HPDE6-E6E7 (cell line): ENCODE measurements at regions not wholly inside any gene's neighbourhood (a gene's known extent, or its start where the extent isn't known, plus 50 kb on each side); places are given as distances from the start of the nearest gene placed in this dataset.

Experiments used
- DNase-seq: peaks from one replicate; pipeline ENCODE4 v3.0.0; 2011; ENCODE audit warnings: missing footprints; ENCODE audit errors: extremely low spot score

- DNase-seq = no peak
Measured at GRCh38 chr15:66929843-66930402, 135.5 kb upstream of the SMAD3 start.

GRCh38 chr15:66931768-66932633 lies 133.4 kb upstream of the SMAD3 start:
- DNase-seq = peak; percentile 82

- DNase-seq = no peak
Measured at GRCh38 chr15:66932634-66933024, 132.8 kb upstream of the SMAD3 start.

- no peak for DNase-seq
Measured at GRCh38 chr15:66933932-66934867, 131.2 kb upstream of the SMAD3 start.

GRCh38 chr15:66934868-66935520 lies 130.4 kb upstream of the SMAD3 start:
- DNase-seq = no peak

GRCh38 chr15:66935688-66936087 lies 129.7 kb upstream of the SMAD3 start:
- DNase-seq = no peak

GRCh38 chr15:66936109-66936860 lies 129.1 kb upstream of the SMAD3 start:
- DNase-seq = no peak

GRCh38 chr15:66936861-66937582 lies 128.4 kb upstream of the SMAD3 start:
- no peak for DNase-seq

- DNase-seq = no peak
Measured at GRCh38 chr15:66937588-66937987, 127.8 kb upstream of the SMAD3 start.

GRCh38 chr15:66938114-66938830 lies 127.1 kb upstream of the SMAD3 start:
- DNase-seq = no peak

GRCh38 chr15:66939016-66939415 lies 126.4 kb upstream of the SMAD3 start:
- DNase-seq = no peak

GRCh38 chr15:66939451-66940023 lies 125.9 kb upstream of the SMAD3 start:
- DNase-seq = no peak

GRCh38 chr15:66940368-66940767 lies 125.0 kb upstream of the SMAD3 start:
- no peak for DNase-seq

GRCh38 chr15:66941108-66941711 lies 124.2 kb upstream of the SMAD3 start:
- no peak for DNase-seq

GRCh38 chr15:66941791-66942190 lies 123.6 kb upstream of the SMAD3 start:
- DNase-seq = no peak

GRCh38 chr15:66942649-66943390 lies 122.6 kb upstream of the SMAD3 start:
- no peak for DNase-seq

- no peak for DNase-seq
Measured at GRCh38 chr15:66943456-66944095, 121.8 kb upstream of the SMAD3 start.

- no peak for DNase-seq
Measured at GRCh38 chr15:66944121-66944520, 121.3 kb upstream of the SMAD3 start.
